B cell (primary cell): ENCODE measurements at regions not wholly inside any gene's neighbourhood (a gene's known extent, or its start where the extent isn't known, plus 50 kb on each side); places are given as distances from the start of the nearest gene placed in this dataset.

Experiments used
- ATAC-seq: fragments of 200-7000 bp; cut with Tn5 transposase; one replicate; pipeline ENCODE4 v1.10.0; 2021; ENCODE audit warnings: low read depth, mild to moderate bottlenecking, moderate number of reproducible peaks, moderate library complexity
- CTCF ChIA-PET: fragments of 350-600 bp; sonication (Branson Sonifier 250); formaldehyde crosslinking; loops from one replicate; lab custom pipeline; 2021; ENCODE audit warnings: antibody characterized with exemption, inconsistent platforms; lab: Charles Lee
- POLR2A ChIA-PET: fragments of 350-600 bp; sonication (Branson Sonifier 250); formaldehyde crosslinking; loops from one replicate; lab custom pipeline; 2021; ENCODE audit warnings: antibody characterized with exemption; lab: Charles Lee
- DNase-seq: peaks from one replicate; pipeline ENCODE4 v3.0.0; 2013
- H2AFZ ChIP-seq: 2 replicates; pipeline ENCODE4 v1.6.1; 2012; ENCODE audit warnings: mild to moderate bottlenecking, low read depth, low read length; ENCODE audit not compliant: insufficient read depth, poor library complexity, severe bottlenecking
- H3K27ac ChIP-seq, 2 donors: 1 replicate in 1 of 2; 2 replicates in 1 of 2; pipeline ENCODE4 v1.5.1; 2012 to 2013; ENCODE audit warnings: low read length in 2 of 2, mild to moderate bottlenecking in 2 of 2, moderate library complexity in 1 of 2
- H3K27me3 ChIP-seq, 4 experiments: fragments of 200-600 bp in 1 of 4; sonication (generic) in 1 of 4; replicated peaks in 1 of 4; 1 replicate in 2 of 4; 2 replicates in 2 of 4; pipeline versions ENCODE4 v1.6.1 to v1.7.0; 2013 to 2016; ENCODE audit warnings: low read length in 3 of 4, mild to moderate bottlenecking in 2 of 4, mixed read lengths in 1 of 4, moderate library complexity in 1 of 4; ENCODE audit not compliant: insufficient read depth in 4 of 4, control insufficient read depth in 3 of 4; ENCODE audit errors: control extremely low read depth in 1 of 4
- H3K36me3 ChIP-seq, 2 experiments: replicated peaks in 1 of 2; 1 replicate in 1 of 2; 2 replicates in 1 of 2; pipeline versions ENCODE4 v1.6.1 to v1.7.1; 2013; ENCODE audit warnings: low read length in 1 of 2; ENCODE audit not compliant: insufficient read depth in 2 of 2, control insufficient read depth in 1 of 2; ENCODE audit errors: control extremely low read depth in 1 of 2, extremely low read depth in 1 of 2
- H3K4me1 ChIP-seq, 2 donors: fragments of 200-600 bp in 1 of 2; sonication (generic) in 1 of 2; 1 replicate in 1 of 2; 2 replicates in 1 of 2; pipeline versions ENCODE4 v1.5.1 to v1.6.1; 2013 to 2017; ENCODE audit warnings: low read length in 2 of 2; ENCODE audit not compliant: control insufficient read depth in 2 of 2, insufficient read depth in 2 of 2
- H3K4me2 ChIP-seq: replicated peaks from 2 replicates; pipeline ENCODE3; 2012; ENCODE audit warnings: mild to moderate bottlenecking, low read depth, low read length; ENCODE audit not compliant: poor library complexity, severe bottlenecking
- H3K4me3 ChIP-seq, 5 experiments: fragments of 200-600 bp in 1 of 5; sonication (generic) in 1 of 5; 1 replicate in 3 of 5; 2 replicates in 2 of 5; pipeline versions ENCODE4 v1.5.1 to v1.7.0; 2011 to 2016; ENCODE audit warnings: low read length in 4 of 5, mild to moderate bottlenecking in 4 of 5, low read depth in 2 of 5, control low read depth in 1 of 5, moderate library complexity in 1 of 5; ENCODE audit not compliant: insufficient read depth in 1 of 5; ENCODE audit errors: control extremely low read depth in 1 of 5, extremely low read depth in 1 of 5
- H3K79me2 ChIP-seq: fragments of 200-600 bp; sonication (generic); one replicate; pipeline ENCODE4 v1.6.0; 2016; ENCODE audit warnings: low read length; ENCODE audit not compliant: control insufficient read depth, insufficient read depth
- H3K9ac ChIP-seq: fragments of 200-600 bp; sonication (generic); 2 replicates; pipeline ENCODE4 v1.6.1; 2017; ENCODE audit warnings: mild to moderate bottlenecking, low read length, moderate library complexity
- H3K9me3 ChIP-seq, 3 donors: one replicate each; pipeline versions ENCODE4 v1.6.1 to v1.7.1; 2013; ENCODE audit warnings: low read length in 2 of 3; ENCODE audit not compliant: control insufficient read depth in 2 of 3, insufficient read depth in 1 of 3; ENCODE audit errors: control extremely low read depth in 1 of 3
- H4K20me1 ChIP-seq: 2 replicates; pipeline ENCODE4 v1.6.0; 2012; ENCODE audit warnings: mild to moderate bottlenecking, low read length; ENCODE audit not compliant: insufficient read depth, control insufficient read depth, poor library complexity, severe bottlenecking
- H3K27ac Mint-ChIP-seq: one replicate; pipeline ENCODE4 v1.8.0; 2021; ENCODE audit warnings: mixed read lengths
- H3K27me3 Mint-ChIP-seq: one replicate; pipeline ENCODE4 v1.8.0; 2021; ENCODE audit warnings: mixed read lengths
- H3K4me1 Mint-ChIP-seq: one replicate; pipeline ENCODE4 v1.8.0; 2021; ENCODE audit warnings: mixed read lengths
- H3K4me3 Mint-ChIP-seq: one replicate; pipeline ENCODE4 v1.8.0; 2021; ENCODE audit warnings: mixed read lengths
- H3K9me3 Mint-ChIP-seq: one replicate; pipeline ENCODE4 v1.8.0; 2022; ENCODE audit warnings: mixed read lengths; ENCODE audit not compliant: insufficient read depth
- EZH2 ChIP-seq: IDR thresholded peaks from 2 replicates; pipeline ENCODE4 v1.6.1; 2012; ENCODE audit warnings: borderline replicate concordance, low read depth, mild to moderate bottlenecking, moderate library complexity, low read length; ENCODE audit not compliant: insufficient read depth, poor library complexity, severe bottlenecking
- WGBS: methylation state at CpG from one replicate; pipeline ENCODE4 v1.1.5; 2013; ENCODE audit warnings: missing lambda C conversion rate; ENCODE audit not compliant: insufficient coverage; 5-methylcytosine and 5-hydroxymethylcytosine counted together
- intact Hi-C: fragments of 100-400 bp; cut with micrococcal nuclease; formaldehyde crosslinking; loops from one replicate; pipeline ENCODE4 v1.10.0; 2022
- TF ChIP-seq, protein P1 (sequence below): fragments of 200-600 bp; IDR thresholded peaks from one replicate; pipeline ENCODE4 v1.8.0; 2022; ENCODE audit warnings: antibody characterized with exemption, mild to moderate bottlenecking

DNA sequence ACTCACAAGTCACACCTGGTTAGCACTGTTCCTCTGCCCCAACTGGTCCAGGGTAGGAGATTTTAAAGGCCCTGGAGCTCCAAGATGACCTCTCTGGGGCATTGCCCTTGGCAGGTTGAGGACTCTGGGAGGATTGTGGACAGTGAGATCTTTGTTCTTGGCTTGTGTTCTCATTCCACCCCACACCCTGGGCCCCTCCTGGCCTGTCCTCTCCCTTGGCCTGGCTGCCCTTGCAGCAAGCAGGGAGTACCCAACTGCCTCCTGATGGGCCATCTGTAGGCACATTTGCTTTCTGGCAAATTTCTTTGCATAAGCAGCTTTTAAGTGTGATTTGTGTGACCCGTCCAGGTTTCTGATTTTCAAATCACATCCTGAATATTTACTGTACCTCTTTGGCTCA lies 239.6 kb downstream of the UTP18 start:
- Histone ChIP-seq H3K27ac (no peak overlapping the region), H3K36me3 (no peaks in the 10 kb centered on the region), H3K9ac (no peak overlapping the region), H3K9me3 (no peaks in the 10 kb centered on the region), H3K79me2 (no peaks in the 10 kb centered on the region), H3K4me3 (no peak overlapping the region), H3K4me2 (no peak overlapping the region), H4K20me1 (no peaks in the 10 kb centered on the region), H3K4me1 (no peaks in the 10 kb centered on the region), H2AFZ (no peak overlapping the region), H3K27me3 (peaks cover 0 to 4% (median 3%) of the 10 kb centered on the region in 4 experiments)
- no peaks in the 10 kb centered on the region for H3K9me3 Mint-ChIP-seq
- H3K4me1 Mint-ChIP-seq = no peaks in the 10 kb centered on the region
- POLR2A ChIA-PET = no interaction called here
- WGBS = no CpG with 5 or more reads among the region's 1 CpG
- CTCF ChIA-PET = no interaction called here
- no peak overlapping the region for H3K4me3 Mint-ChIP-seq
- ATAC-seq (no peak), DNase-seq (no peak)
- peaks cover 11% of the 10 kb centered on the region for H3K27me3 Mint-ChIP-seq
- TF ChIP-seq EZH2 = no peak
- TF ChIP-seq, protein P1, sequence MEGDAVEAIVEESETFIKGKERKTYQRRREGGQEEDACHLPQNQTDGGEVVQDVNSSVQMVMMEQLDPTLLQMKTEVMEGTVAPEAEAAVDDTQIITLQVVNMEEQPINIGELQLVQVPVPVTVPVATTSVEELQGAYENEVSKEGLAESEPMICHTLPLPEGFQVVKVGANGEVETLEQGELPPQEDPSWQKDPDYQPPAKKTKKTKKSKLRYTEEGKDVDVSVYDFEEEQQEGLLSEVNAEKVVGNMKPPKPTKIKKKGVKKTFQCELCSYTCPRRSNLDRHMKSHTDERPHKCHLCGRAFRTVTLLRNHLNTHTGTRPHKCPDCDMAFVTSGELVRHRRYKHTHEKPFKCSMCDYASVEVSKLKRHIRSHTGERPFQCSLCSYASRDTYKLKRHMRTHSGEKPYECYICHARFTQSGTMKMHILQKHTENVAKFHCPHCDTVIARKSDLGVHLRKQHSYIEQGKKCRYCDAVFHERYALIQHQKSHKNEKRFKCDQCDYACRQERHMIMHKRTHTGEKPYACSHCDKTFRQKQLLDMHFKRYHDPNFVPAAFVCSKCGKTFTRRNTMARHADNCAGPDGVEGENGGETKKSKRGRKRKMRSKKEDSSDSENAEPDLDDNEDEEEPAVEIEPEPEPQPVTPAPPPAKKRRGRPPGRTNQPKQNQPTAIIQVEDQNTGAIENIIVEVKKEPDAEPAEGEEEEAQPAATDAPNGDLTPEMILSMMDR = no peak
- intact Hi-C loops = no loop called here
- no peak overlapping the region for H3K27ac Mint-ChIP-seq

DNA sequence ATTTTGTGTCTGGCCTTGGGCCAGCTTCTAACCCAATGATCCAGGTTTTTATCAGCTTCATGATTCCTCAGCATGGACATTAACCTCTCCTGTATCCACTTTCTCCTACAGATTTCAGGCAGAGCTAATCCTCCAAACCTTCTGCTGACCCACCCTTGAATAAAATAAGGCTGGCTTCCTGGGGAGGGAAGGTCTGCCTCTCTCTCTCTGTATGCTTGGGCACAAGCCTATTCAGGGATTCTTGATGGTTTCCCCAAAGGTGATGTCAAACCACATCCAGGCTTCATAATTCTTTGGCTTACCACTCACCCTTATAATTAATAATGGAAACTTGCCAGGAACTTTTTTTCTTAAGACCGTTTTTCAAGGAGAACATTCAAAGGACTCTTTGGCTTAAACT lies 240.1 kb downstream of the UTP18 start:
- H3K4me3 ChIP-seq = no peak overlapping the region
- DNase-seq = no peak
- no peak overlapping the region for H3K9ac ChIP-seq
- ChIA-PET POLR2A (no interaction called here), CTCF (no interaction called here)
- H3K4me3 Mint-ChIP-seq = no peak overlapping the region
- H2AFZ ChIP-seq = no peak overlapping the region
- H3K27ac Mint-ChIP-seq = no peak overlapping the region
- intact Hi-C loops = no loop called here
- H3K79me2 ChIP-seq = no peaks in the 10 kb centered on the region
- no peaks in the 10 kb centered on the region for H3K9me3 Mint-ChIP-seq
- H3K9me3 ChIP-seq = no peaks in the 10 kb centered on the region
- peaks cover 0 to 7% (median 4%) of the 10 kb centered on the region in 4 experiments for H3K27me3 ChIP-seq
- TF ChIP-seq EZH2 = no peak
- TF ChIP-seq, protein P1 = no peak
- H4K20me1 ChIP-seq = no peaks in the 10 kb centered on the region
- H3K27me3 Mint-ChIP-seq = peaks cover 13% of the 10 kb centered on the region
- H3K4me2 ChIP-seq = no peak overlapping the region
- H3K4me1 Mint-ChIP-seq = no peaks in the 10 kb centered on the region
- no peaks in the 10 kb centered on the region for H3K4me1 ChIP-seq
- H3K27ac ChIP-seq = no peak overlapping the region
- no CpG with 5 or more reads among the region's 1 CpG for whole genome bisulfite sequencing
- ATAC-seq = no peak
- no peaks in the 10 kb centered on the region for H3K36me3 ChIP-seq
